ENCODE measurements at regions not wholly inside any gene's neighbourhood (a gene's known extent, or its start where the extent isn't known, plus 50 kb on each side); places are given as distances from the start of the nearest gene placed in this dataset.

DNA sequence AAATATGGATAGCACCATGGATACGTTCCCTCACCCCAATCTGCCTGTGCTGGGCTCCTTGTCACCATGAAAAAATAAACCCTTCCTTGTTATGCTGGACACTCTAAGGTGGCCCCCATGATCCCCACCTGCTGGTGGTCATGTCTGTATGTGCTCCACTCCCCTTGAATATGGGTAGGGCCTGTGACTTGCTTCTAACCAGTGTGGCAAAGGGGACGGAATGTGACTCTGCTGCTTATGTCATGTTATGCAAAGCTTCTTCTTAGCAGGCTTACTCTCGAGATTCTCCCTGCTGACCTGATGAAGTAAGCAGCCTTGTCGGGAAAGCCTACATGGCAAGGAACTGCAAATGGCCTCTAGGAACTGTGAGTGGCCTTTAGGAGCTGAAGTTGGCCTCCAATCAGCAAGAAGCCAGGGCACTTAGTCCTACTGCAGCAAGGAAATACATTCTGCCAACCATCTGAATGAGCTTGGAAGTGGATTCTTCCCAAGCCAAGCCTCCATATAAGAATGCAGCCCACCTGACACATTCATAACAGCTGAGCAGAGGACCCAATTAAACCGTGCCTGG, 159.9 kb downstream of the CCDC34 start:
- H3K4me1 ChIP-seq = peaks cover 9% of the 10 kb centered on the region
- H3K27ac ChIP-seq = no peak overlapping the region
- no peaks in the 10 kb centered on the region for H3K36me3 ChIP-seq
- TF ChIP-seq, protein P1, sequence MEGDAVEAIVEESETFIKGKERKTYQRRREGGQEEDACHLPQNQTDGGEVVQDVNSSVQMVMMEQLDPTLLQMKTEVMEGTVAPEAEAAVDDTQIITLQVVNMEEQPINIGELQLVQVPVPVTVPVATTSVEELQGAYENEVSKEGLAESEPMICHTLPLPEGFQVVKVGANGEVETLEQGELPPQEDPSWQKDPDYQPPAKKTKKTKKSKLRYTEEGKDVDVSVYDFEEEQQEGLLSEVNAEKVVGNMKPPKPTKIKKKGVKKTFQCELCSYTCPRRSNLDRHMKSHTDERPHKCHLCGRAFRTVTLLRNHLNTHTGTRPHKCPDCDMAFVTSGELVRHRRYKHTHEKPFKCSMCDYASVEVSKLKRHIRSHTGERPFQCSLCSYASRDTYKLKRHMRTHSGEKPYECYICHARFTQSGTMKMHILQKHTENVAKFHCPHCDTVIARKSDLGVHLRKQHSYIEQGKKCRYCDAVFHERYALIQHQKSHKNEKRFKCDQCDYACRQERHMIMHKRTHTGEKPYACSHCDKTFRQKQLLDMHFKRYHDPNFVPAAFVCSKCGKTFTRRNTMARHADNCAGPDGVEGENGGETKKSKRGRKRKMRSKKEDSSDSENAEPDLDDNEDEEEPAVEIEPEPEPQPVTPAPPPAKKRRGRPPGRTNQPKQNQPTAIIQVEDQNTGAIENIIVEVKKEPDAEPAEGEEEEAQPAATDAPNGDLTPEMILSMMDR (IDR thresholded peaks at IDR 0.05) = no peak
- H3K27me3 ChIP-seq = no peaks in the 10 kb centered on the region
- DNase-seq (no peak), ATAC-seq (no peak)
- H3K4me3 ChIP-seq = no peak overlapping the region
- intact Hi-C loops (cut with DNase I) = no loop called here
- H3K9me3 ChIP-seq = no peaks in the 10 kb centered on the region

DNA sequence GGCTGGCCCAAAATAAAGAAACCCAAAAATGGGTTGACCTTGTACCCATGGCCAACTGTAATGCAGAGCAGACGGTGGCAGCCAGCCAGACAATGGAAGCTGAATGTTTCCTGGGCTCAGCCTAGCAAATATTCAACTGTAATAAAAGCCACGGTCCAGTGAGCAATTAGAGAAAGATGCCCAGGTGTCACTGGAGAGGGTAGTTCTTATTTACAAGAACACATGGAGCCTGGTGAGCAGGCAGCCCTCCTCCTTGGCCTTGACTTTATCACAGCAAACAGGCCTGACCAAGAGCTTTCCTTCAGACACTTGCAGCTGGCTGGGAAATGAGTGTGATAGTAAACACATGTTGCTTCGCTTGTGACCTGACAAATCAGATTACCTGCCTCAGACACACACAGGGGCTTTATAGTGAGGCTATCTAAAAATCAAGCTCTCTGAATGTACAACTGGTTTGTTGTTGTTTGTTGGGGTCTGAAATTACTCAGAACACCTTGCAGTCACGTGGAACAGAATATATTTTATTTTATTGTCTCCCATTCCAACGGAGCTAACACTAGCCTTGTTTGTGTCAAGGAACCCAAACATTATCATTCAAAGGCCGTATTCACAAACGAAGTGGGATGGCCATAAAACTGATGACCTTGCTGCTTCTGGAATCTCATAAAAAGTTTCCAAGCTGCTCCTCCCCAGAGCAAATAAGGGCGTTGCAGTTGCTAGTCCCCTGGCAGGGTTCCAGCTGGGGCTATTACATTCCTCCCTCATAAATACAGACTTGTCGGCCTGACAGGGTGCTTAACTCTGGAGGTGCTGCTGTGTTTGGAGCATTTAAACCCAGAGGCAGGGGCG, 161.1 kb downstream of the BBOX1 start:
- TF ChIP-seq, protein P1 (IDR thresholded peaks at IDR 0.05) = no peak
- H3K4me3 ChIP-seq = no peak overlapping the region
- intact Hi-C loops (cut with DNase I) = no loop called here
- ATAC-seq (peak; percentile 49), DNase-seq (no peak)
- H3K4me1 ChIP-seq = peaks cover 9% of the 10 kb centered on the region
- no peaks in the 10 kb centered on the region for H3K9me3 ChIP-seq
- H3K27me3 ChIP-seq = no peaks in the 10 kb centered on the region
- H3K36me3 ChIP-seq = no peaks in the 10 kb centered on the region
- no peak overlapping the region for H3K27ac ChIP-seq

DNA sequence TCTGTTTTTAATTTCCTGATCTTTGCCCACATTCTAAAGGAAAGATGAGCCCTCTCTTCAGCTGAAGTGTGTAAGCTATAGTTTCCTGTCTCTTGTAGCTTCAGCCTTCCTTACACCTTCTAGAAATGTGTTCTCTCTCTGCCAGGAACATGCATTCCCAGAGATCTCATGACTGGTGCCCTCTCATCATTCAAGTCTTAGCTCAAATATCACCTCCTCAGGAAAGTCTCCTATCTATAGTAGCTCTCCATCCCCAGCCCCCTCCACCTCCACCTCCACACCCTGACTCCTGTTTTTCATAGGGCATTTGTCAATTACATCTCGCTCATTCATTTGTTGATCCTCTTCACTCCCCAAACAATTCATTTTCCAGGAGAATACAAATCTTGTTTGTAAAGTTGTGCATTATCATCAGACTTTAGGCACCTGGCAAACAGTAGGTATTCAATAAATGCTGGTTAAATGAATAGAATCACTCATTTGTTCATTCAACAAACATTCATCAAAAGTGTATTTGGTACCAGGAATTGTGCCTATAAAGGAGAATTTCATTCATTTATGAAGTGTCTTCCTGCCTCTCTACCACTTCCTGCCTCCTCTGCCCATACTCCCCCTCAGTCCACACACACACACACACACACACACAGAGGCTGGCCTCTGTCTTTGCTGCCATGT, 160.3 kb downstream of the BBOX1 start:
- peaks cover 9% of the 10 kb centered on the region for H3K4me1 ChIP-seq
- H3K36me3 ChIP-seq = no peaks in the 10 kb centered on the region
- DNase-seq (no peak), ATAC-seq (no peak)
- no peak overlapping the region for H3K27ac ChIP-seq
- H3K9me3 ChIP-seq = no peaks in the 10 kb centered on the region
- intact Hi-C loops (cut with DNase I) = no loop called here
- no peaks in the 10 kb centered on the region for H3K27me3 ChIP-seq
- TF ChIP-seq, protein P1 (IDR thresholded peaks at IDR 0.05) = no peak
- no peak overlapping the region for H3K4me3 ChIP-seq

DNA sequence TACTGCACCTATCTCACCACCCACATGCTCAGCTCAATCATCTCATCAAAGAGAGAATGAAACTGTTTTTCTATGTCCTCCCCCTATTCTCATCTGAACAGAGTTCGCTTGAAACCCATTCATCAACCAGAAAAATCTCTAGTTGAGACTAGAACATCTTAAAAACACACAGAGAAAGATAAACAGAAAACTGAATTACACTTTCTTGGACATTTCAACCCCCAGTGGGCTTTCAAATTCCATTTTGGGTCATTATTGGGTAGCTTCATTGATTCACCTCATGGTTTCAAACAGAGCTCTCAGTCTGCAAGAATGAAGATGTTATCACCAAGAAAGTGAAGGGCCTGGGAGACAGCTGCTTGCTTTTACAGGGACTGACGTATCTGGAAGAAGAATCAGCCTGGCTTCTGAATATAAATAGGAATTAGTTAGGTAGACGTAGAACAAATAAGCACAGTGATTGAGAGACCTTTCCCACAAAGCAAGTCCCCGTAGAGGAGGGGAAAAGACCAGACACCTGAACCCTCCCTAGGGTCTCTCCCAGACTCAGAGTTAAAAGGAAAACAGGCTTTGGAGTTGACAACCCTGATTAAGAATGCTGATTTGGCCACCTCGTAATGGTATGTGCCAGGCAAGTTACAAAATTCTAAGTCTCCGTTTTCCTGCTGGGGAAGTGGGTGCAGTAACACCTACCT, 155.7 kb downstream of the BBOX1 start:
- peaks cover 14% of the 10 kb centered on the region for H3K27me3 ChIP-seq
- no peak for DNase-seq
- H3K36me3 ChIP-seq = no peaks in the 10 kb centered on the region
- peaks cover under 1% of the 10 kb centered on the region for H3K4me1 ChIP-seq
- H3K9me3 ChIP-seq = no peaks in the 10 kb centered on the region
- TF ChIP-seq, protein P1 (IDR thresholded peaks at IDR 0.05) = no peak
- no peak overlapping the region for H3K4me3 ChIP-seq
- no peak for ATAC-seq
- no peak overlapping the region for H3K27ac ChIP-seq
- intact Hi-C loops (cut with DNase I) = no loop called here

DNA sequence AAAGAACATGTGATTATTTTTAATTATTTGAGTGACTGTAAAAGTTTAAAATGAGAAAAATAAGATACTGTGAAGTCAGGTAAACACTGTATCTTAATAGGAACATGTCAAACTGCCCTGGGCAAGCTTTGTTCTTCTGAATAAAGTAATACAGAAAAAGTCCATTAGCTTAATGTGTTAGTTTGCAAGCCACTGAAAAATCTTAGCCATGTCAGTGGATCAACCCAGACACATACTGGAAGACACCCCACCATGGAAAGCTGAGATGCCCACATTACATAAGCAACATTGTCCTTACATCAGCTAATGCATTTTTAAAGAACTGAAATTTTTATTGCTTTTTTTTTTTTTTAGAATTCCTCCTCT, 155.2 kb downstream of the BBOX1 start:
- Histone ChIP-seq H3K27ac (no peak overlapping the region), H3K4me3 (no peak overlapping the region), H3K36me3 (no peaks in the 10 kb centered on the region), H3K27me3 (peaks cover 14% of the 10 kb centered on the region), H3K4me1 (no peaks in the 10 kb centered on the region), H3K9me3 (no peaks in the 10 kb centered on the region)
- DNase-seq = no peak
- TF ChIP-seq, protein P1 (IDR thresholded peaks at IDR 0.05) = no peak
- intact Hi-C loops (cut with DNase I) = no loop called here
- no peak for ATAC-seq

Data from upper lobe of right lung (tissue), 1 donor.